Ishikawa (cell line): ENCODE measurements at regions not wholly inside any gene's neighbourhood (a gene's known extent, or its start where the extent isn't known, plus 50 kb on each side); places are given as distances from the start of the nearest gene placed in this dataset.

Experiments used
- CEBPB ChIP-seq: IDR thresholded peaks from 2 replicates; pipeline ENCODE4 v1.6.1; 2012
- EP300 ChIP-seq: IDR thresholded peaks from 2 replicates; pipeline ENCODE4 v1.6.1; 2012; ENCODE audit warnings: borderline replicate concordance
- MAX ChIP-seq: IDR thresholded peaks from 2 replicates; pipeline ENCODE4 v1.6.1; 2012
- REST ChIP-seq: IDR thresholded peaks from 2 replicates; pipeline ENCODE4 v1.6.1; 2012; ENCODE audit warnings: low read depth, mild to moderate bottlenecking
- TEAD4 ChIP-seq: IDR thresholded peaks from 2 replicates; pipeline ENCODE4 v1.6.1; 2012
- ZBTB7A ChIP-seq: IDR thresholded peaks from 2 replicates; pipeline ENCODE4 v1.6.1; 2012; ENCODE audit warnings: low read depth

GRCh38 chr2:117091041-117091837 lies 723.3 kb upstream of the DDX18 start:
- no peak for TF ChIP-seq REST
- TF ChIP-seq ZBTB7A = no peak
- no peak for TF ChIP-seq CEBPB
- no peak for TF ChIP-seq EP300
- no peak for TF ChIP-seq TEAD4
- TF ChIP-seq MAX = no peak
